Rectal smooth muscle tissue (tissue), 1 donor: ENCODE measurements at regions not wholly inside any gene's neighbourhood (a gene's known extent, or its start where the extent isn't known, plus 50 kb on each side); places are given as distances from the start of the nearest gene placed in this dataset.
"Not testable (repeated sequence)": the region's sequence is repeated elsewhere in the genome, so short reads cannot be mapped to it uniquely, and the experiment has no call there.

ENCODE experiments used
- H3K27ac ChIP-seq: one replicate; pipeline ENCODE4 v1.7.0; 2013; ENCODE audit warnings: low read depth, low read length, inconsistent platforms
- H3K27me3 ChIP-seq: one replicate; pipeline ENCODE4 v1.7.0; 2013; ENCODE audit warnings: low read length; ENCODE audit not compliant: control insufficient read depth, insufficient read depth
- H3K36me3 ChIP-seq: one replicate; pipeline ENCODE4 v1.7.0; 2013; ENCODE audit warnings: low read length; ENCODE audit not compliant: control insufficient read depth, insufficient read depth
- H3K4me1 ChIP-seq: one replicate; pipeline ENCODE4 v1.7.0; 2013; ENCODE audit warnings: low read length; ENCODE audit not compliant: control insufficient read depth, insufficient read depth
- H3K4me3 ChIP-seq: one replicate; pipeline ENCODE4 v1.7.0; 2013; ENCODE audit warnings: low read length
- H3K9ac ChIP-seq: one replicate; pipeline ENCODE4 v1.7.0; 2013; ENCODE audit warnings: low read length

DNA sequence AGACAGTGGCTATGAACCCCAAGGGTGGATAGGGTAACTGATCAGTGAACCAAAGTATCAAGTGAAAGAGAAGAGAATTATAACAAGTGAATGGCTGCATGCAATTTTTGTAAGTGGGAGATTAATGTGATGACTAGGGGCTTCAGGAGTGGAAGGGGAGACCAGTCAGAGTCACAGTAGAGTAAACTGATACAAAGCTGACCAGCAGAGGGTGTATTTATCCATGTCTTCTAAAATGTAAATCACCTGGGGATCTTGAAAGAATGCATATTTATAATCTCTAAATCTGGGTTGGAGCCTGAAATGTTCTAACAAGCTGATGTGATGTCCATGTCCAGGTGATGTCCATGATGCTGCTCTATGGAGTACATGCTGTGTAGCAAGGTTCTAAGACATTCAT lies 1351.3 kb upstream of the CHAC2 start:
- Histone ChIP-seq H3K4me3 (no peak overlapping the region), H3K36me3 (no peaks in the 10 kb centered on the region), H3K9ac (no peak overlapping the region), H3K27ac (no peak overlapping the region), H3K4me1 (no peaks in the 10 kb centered on the region), H3K27me3 (no peaks in the 10 kb centered on the region)

DNA sequence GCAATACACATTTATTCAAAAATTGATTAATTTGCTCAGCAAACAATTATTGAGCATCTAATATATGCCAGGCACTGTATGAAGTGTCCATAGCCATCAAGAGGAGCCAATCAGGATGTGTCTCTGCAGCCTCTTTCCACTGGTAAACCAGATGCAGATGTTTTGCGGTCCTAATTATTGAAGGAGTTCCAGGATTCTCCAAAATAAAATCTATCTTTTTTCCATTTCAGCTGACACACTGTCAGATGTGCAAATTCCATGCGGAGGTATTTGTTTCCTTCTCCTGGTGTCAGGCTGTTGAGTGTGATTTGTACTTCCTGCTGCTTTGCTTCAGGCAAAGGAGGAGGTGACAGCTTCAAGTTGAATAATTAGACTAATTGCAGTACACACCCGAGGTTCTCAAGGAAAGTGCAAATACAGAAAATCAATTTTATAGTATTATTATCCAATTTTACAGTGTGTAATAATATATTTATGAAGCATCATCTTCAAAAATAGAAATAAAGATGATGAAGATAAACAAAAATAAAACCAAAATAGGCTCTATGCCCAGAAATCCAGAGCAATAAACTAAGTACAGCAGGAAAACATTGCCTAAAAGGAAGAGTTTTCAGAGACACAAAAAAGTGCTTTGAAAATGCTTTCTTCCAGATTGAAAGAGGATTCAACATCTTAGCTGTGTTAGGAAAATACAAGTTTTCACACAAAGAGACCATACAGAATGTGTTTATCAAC lies 1352.9 kb upstream of the CHAC2 start:
- Histone ChIP-seq H3K4me1 (no peaks in the 10 kb centered on the region), H3K27me3 (no peaks in the 10 kb centered on the region), H3K4me3 (no peak overlapping the region), H3K27ac (no peak overlapping the region), H3K9ac (no peak overlapping the region), H3K36me3 (no peaks in the 10 kb centered on the region)

DNA sequence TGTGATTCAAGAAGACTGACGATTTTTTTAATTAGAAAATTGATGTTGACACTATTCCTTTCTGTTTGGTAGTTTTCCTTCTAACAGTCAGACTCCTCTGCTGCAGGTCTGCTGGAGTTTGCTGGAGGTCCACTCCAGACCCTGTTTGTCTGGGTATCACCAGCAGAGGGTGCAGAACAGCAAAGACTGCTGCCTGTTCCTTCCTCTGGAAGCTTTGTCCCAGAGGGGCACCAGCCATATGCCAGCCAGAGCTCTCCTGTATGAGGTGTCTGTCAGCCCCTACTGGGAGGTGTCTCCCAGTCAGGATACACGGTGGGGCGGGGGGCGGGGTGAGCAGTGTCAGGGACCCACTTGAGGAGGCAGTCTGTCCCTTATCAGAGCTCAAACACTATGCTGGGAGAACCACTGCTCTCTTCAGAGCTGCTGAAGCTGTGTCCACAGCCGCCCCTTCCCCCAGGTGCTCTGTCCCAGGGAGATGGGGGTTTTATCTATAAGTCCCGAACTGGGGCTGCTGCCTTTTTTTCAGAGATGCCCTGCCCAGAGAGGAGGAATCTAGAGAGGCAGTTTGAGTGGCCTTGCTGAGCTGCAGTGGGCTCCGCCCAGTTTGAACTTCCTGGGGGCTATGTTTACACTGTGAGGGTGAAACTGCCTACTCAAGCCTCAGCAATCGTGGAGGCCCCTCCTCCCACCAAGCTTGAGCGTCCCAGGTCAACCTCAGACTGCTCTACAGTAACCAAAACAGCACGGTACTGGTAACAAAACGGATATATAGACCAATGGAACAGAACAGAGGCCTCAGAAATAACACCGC lies 1358.1 kb upstream of the CHAC2 start:
- H3K27me3 ChIP-seq, H3K36me3 ChIP-seq, H3K9ac ChIP-seq, H3K27ac ChIP-seq, H3K4me3 ChIP-seq, H3K4me1 ChIP-seq: not testable (repeated sequence)

DNA sequence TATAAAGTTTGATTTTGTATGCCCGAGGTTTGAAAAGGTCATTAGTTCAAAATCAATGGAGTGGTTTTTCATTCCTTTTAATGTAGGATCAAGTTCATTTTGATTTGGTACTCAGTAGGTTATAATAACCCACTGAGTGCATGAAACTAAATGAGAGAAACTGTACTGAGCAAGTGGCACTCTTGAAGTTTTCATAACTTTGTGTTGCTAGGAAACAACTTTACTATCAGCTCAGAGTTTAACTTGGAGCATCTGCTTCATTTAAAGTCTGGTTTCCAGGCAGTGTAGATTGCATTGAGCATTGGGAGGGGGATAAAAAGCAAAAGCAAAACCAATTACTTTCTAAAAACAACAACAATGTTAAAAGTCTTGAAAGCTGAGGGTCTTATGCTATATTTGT lies 1361.6 kb upstream of the CHAC2 start:
- Histone ChIP-seq H3K4me3 (no peak overlapping the region), H3K4me1 (no peaks in the 10 kb centered on the region), H3K9ac (no peak overlapping the region), H3K27ac (no peak overlapping the region), H3K27me3 (no peaks in the 10 kb centered on the region), H3K36me3 (no peaks in the 10 kb centered on the region)

DNA sequence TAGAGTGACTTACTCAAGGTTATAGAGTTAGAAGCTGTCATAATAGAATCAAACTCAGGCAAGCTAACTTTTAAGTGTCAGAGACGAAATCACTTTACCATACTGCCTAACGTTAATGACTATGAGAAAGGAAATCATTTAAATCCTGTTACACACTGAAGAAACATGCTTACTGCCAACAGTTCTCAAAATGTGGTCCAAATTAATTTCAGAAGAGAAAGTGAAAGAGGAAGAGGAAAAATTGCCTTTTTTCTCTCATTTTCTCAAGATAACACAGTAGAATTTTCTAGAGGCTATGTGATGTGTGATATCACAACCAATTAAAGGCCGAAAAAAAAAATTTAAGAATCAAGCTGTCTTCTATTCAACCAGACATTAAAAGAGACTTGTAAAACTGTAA lies 1362.7 kb upstream of the CHAC2 start:
- H3K4me1 ChIP-seq: no peaks in the 10 kb centered on the region
- H3K27ac ChIP-seq: no peak overlapping the region

DNA sequence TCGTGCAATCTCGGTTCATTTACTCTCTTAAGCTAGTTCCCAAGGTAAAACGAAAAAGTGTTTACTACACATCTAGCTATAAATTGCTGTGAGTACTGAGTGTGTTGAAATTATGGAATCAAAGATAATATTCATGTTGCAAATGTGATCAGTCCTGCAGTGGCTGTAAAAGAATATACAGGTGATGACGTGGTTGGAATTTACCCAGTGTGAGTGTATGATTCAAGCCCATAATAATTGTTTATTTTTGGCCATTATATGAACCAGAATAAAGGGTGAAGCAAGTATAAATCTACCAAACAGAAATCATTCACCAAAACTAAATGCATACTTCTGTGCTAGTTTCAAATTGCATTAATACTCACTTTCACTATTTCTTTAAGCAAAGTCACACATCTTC lies 1363.6 kb upstream of the CHAC2 start:
- no peaks in the 10 kb centered on the region for H3K36me3 ChIP-seq
- H3K27me3 ChIP-seq: no peaks in the 10 kb centered on the region
- H3K4me3 ChIP-seq: no peak overlapping the region
- H3K27ac ChIP-seq: no peak overlapping the region
- no peaks in the 10 kb centered on the region for H3K4me1 ChIP-seq
- H3K9ac ChIP-seq: no peak overlapping the region

More for the DNA sequence above, 1362.7 kb upstream of the CHAC2 start:
- Histone ChIP-seq H3K27me3 (no peaks in the 10 kb centered on the region), H3K36me3 (no peaks in the 10 kb centered on the region), H3K4me3 (no peak overlapping the region), H3K9ac (no peak overlapping the region)

DNA sequence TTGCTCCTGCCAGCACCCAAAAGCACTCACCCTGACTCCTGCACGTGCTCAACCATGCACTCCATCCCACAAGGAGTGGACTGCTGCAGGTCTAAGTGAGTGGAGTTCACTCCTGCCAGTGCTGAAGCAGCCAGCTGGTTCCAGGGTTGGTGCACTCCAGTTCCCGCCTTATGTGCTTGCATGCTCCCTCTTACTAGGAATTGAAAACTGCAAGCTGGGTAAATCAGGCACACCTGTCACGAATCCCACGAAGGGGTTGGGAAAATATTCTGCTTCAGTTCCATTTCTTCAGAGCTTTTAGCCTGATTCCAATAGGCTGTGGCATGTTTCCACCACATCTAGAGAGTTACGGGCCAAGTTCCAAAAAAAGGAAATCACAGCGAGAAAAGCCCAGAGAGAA lies 1365.5 kb upstream of the CHAC2 start:
- Histone ChIP-seq H3K27me3 (no peaks in the 10 kb centered on the region), H3K36me3 (no peaks in the 10 kb centered on the region), H3K4me3 (no peak overlapping the region), H3K27ac (no peak overlapping the region), H3K4me1 (no peaks in the 10 kb centered on the region), H3K9ac (no peak overlapping the region)

DNA sequence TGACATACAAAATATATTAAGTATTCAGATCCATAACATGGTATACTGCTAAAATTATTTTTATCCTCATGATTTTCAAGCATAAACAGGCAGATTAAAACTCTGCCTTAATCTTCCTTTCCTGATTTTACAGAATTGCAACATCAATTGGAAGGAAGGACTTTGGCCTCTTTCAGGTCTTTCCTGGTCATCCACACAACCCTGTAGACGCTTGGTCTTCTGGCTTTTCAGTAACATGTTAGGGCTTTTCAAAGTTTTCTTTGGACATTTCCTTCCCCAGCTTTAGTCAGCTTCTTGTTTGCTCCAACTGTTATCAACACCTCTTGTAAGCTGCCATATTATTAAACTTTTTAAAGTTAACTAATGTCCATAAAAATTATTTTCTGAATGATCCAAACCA lies 1364.9 kb upstream of the NRXN1 start:
- no peak overlapping the region for H3K27ac ChIP-seq

DNA sequence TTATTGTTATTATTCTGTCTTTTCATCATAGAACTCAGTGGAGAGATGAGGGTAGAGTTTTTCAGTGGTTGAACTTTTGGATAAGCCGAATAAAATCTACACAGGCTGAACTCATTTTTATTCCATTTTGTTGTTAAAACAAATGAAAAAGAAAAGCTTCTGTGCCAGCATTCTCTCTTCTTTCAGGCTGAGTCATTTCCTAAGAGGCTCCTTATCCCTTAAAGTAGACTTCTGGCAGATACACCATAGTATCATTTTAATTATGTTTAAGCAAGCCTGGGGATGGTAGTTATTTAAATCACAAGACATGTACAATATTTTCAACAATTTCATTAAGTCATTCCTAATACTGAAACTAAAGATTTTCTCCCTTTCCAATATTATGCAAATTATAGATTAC lies 1364.0 kb upstream of the NRXN1 start:
- Histone ChIP-seq H3K27ac (no peak overlapping the region), H3K27me3 (no peaks in the 10 kb centered on the region), H3K9ac (no peak overlapping the region), H3K4me1 (no peaks in the 10 kb centered on the region), H3K36me3 (no peaks in the 10 kb centered on the region), H3K4me3 (no peak overlapping the region)

More for the DNA sequence above, 1364.9 kb upstream of the NRXN1 start:
- H3K4me1 ChIP-seq: no peaks in the 10 kb centered on the region
- no peak overlapping the region for H3K9ac ChIP-seq
- no peaks in the 10 kb centered on the region for H3K27me3 ChIP-seq
- no peak overlapping the region for H3K4me3 ChIP-seq
- no peaks in the 10 kb centered on the region for H3K36me3 ChIP-seq

DNA sequence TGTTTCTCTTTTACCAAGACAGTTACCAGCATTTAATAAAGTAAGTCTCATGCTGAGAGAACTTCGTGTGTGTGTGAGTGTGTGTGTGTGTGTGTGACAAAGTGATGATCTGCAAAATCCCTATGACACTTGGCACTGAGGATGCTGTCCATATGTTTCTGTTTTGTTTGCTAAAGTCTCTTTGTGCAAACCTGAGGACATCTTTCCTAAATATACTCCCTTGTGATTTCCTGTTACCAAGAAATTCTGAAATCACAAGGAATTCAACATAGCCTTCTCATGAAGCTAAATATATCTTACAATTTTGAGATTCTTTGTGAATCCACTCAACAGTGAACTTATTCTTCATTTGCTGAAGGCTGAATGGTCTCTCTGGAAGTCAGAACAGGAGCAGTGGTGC lies 1359.7 kb upstream of the NRXN1 start:
- Histone ChIP-seq H3K9ac (no peak overlapping the region), H3K27ac (no peak overlapping the region), H3K27me3 (no peaks in the 10 kb centered on the region), H3K36me3 (no peaks in the 10 kb centered on the region), H3K4me1 (no peaks in the 10 kb centered on the region), H3K4me3 (no peak overlapping the region)

DNA sequence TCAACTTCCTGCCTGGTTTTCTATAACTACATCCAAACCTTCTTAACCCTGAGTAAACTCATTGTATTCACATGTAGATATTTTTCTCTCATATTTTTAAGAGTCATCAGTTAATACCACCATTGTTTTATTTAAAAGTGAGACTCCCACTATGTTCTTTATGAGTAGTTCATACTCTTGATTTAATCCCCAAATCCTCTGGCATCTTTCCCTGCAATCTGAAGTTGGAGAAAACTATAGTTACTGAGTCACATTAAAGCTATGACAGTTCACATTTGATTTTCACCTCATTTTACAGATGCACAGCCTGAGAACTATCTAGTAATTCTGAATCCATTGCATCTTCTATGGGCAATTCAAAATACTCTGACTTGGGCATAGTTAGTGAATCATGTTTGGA lies 1358.7 kb upstream of the NRXN1 start:
- Histone ChIP-seq H3K4me3 (no peak overlapping the region), H3K27me3 (no peaks in the 10 kb centered on the region), H3K27ac (no peak overlapping the region), H3K4me1 (no peaks in the 10 kb centered on the region), H3K9ac (no peak overlapping the region), H3K36me3 (no peaks in the 10 kb centered on the region)

DNA sequence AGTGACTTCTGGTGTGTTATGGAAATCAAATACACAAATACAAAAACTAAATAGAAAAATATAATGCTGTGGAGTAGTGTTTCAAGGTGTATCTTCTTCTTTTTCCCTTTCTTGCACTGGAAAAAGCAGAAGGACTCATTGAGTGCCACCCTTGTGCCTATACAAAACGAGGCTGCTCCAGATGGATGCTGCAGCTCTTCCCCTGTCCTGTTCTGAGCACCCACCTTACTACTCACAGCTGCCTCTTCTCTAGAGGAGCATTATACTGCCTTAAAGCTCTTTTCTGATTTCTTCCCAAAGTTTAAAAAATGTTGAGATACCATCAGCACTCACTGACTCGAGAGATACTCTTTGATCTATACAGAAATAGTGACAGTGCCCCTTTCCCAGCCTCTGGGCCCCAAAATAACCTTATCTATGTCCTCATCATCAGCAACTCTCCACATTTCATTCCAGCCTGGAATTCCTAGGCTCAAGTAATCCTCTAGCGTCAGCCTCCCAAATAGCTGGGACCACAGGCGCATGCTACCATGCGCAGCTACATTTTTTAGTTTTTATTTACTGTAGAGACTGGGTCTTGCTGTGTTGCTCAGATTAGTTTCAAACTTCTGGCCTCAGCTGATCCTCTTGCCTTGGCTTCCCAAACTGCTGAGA lies 1356.1 kb upstream of the NRXN1 start:
- Histone ChIP-seq H3K36me3 (no peaks in the 10 kb centered on the region), H3K27me3 (no peaks in the 10 kb centered on the region), H3K4me3 (no peak overlapping the region), H3K4me1 (no peaks in the 10 kb centered on the region), H3K27ac (no peak overlapping the region), H3K9ac (no peak overlapping the region)
